ENCODE measurements at regions not wholly inside any gene's neighbourhood (a gene's known extent, or its start where the extent isn't known, plus 50 kb on each side); places are given as distances from the start of the nearest gene placed in this dataset.

- TF ChIP-seq, protein P1, sequence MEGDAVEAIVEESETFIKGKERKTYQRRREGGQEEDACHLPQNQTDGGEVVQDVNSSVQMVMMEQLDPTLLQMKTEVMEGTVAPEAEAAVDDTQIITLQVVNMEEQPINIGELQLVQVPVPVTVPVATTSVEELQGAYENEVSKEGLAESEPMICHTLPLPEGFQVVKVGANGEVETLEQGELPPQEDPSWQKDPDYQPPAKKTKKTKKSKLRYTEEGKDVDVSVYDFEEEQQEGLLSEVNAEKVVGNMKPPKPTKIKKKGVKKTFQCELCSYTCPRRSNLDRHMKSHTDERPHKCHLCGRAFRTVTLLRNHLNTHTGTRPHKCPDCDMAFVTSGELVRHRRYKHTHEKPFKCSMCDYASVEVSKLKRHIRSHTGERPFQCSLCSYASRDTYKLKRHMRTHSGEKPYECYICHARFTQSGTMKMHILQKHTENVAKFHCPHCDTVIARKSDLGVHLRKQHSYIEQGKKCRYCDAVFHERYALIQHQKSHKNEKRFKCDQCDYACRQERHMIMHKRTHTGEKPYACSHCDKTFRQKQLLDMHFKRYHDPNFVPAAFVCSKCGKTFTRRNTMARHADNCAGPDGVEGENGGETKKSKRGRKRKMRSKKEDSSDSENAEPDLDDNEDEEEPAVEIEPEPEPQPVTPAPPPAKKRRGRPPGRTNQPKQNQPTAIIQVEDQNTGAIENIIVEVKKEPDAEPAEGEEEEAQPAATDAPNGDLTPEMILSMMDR (IDR thresholded peaks at IDR 0.05; ENCODE audit: low read depth, low read length, poor library complexity, severe bottlenecking): no peak
- no peak for TF ChIP-seq EZH2phosphoT487 (IDR thresholded peaks at IDR 0.05; ENCODE audit: borderline replicate concordance, low read length)
Observed at GRCh38 chr15:96199111-96199510, 131.4 kb upstream of the NR2F2 start.

Measured in DOHH2 (cell line).